ENCODE measurements at regions not wholly inside any gene's neighbourhood (a gene's known extent, or its start where the extent isn't known, plus 50 kb on each side); places are given as distances from the start of the nearest gene placed in this dataset.

GRCh38 chr3:189500798-189501495 is 130.2 kb upstream of the TP63 start:
- H3K27ac ChIP-seq (ENCODE audit: low read length) = no peak overlapping the region
- H3K9me3 ChIP-seq (ENCODE audit: low read length) = no peaks in the 10 kb centered on the region
- H3K4me2 ChIP-seq (ENCODE audit: low read length) = no peak overlapping the region
- H2AFZ ChIP-seq (ENCODE audit: low read depth, low read length) = no peak overlapping the region
- no peak for TF ChIP-seq MXI1 (conservative IDR thresholded peaks at IDR 0.05; ENCODE audit: poor library complexity, severe bottlenecking)
- TF ChIP-seq TAF1 (IDR thresholded peaks at IDR 0.05; ENCODE audit: low read depth) = no peak
- no peak for TF ChIP-seq CTCF (IDR thresholded peaks at IDR 0.05; ENCODE audit: poor library complexity, severe bottlenecking)
- TF ChIP-seq EP300 (conservative IDR thresholded peaks at IDR 0.05; ENCODE audit: poor library complexity, severe bottlenecking) = no peak
- TF ChIP-seq RAD21 (conservative IDR thresholded peaks at IDR 0.05) = no peak
- TF ChIP-seq EZH2 (IDR thresholded peaks at IDR 0.05; ENCODE audit: borderline replicate concordance, insufficient read depth, low read length, poor library complexity, severe bottlenecking) = no peak
- TF ChIP-seq POLR2AphosphoS5 (IDR thresholded peaks at IDR 0.05) = no peak
- no peak for TF ChIP-seq REST (IDR thresholded peaks at IDR 0.05; ENCODE audit: borderline replicate concordance)
- TF ChIP-seq SMC3 (conservative IDR thresholded peaks at IDR 0.05; ENCODE audit: poor library complexity) = no peak
- no peaks in the 10 kb centered on the region for H4K20me1 ChIP-seq (ENCODE audit: insufficient read depth)
- no peak overlapping the region for H3K4me3 ChIP-seq (ENCODE audit: low read length)
- H3K27me3 ChIP-seq (ENCODE audit: insufficient read depth, low read depth, low read length) = no peaks in the 10 kb centered on the region
- no peak overlapping the region for H3K9ac ChIP-seq (ENCODE audit: low read length)
- no peaks in the 10 kb centered on the region for H3K9me2 ChIP-seq (ENCODE audit: insufficient read depth, low read length)
- H3K36me3 ChIP-seq (ENCODE audit: insufficient read depth, low read length) = no peaks in the 10 kb centered on the region
- H3F3A ChIP-seq (ENCODE audit: insufficient read depth, low read length, poor library complexity, severe bottlenecking) = no peaks in the 10 kb centered on the region
- H3K79me2 ChIP-seq (replicated peaks; ENCODE audit: insufficient read depth, low read length) = no peaks in the 10 kb centered on the region

DNA sequence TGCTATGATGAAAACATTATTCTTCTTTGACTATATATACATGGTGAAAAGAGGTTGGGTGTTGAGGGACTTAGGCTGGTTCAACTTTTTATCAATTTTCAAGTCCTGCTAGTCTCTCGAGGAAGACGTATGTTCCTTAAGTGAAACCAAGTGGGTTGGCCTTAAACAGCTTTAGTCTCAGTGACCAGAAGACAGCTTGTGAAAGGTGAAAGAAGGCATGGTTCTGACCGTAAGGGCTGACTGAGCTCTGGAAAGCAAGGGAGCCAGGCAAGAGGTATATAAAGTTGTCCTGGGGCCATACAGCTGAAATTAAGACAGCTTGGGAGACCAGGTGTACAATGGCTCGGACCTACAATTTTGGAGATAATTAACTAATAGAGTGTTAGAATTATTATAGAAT is 128.9 kb upstream of the TP63 start:
- H3F3A ChIP-seq (ENCODE audit: insufficient read depth, low read length, poor library complexity, severe bottlenecking) = no peaks in the 10 kb centered on the region
- no peaks in the 10 kb centered on the region for H3K27me3 ChIP-seq (ENCODE audit: insufficient read depth, low read depth, low read length)
- H3K9me2 ChIP-seq (ENCODE audit: insufficient read depth, low read length) = no peaks in the 10 kb centered on the region
- no peak overlapping the region for H3K4me2 ChIP-seq (ENCODE audit: low read length)
- TF ChIP-seq RAD21 (conservative IDR thresholded peaks at IDR 0.05) = no peak
- TF ChIP-seq SMC3 (conservative IDR thresholded peaks at IDR 0.05; ENCODE audit: poor library complexity) = no peak
- no peak for TF ChIP-seq POLR2AphosphoS5 (IDR thresholded peaks at IDR 0.05)
- no peak for TF ChIP-seq REST (IDR thresholded peaks at IDR 0.05; ENCODE audit: borderline replicate concordance)
- no peak for TF ChIP-seq EZH2 (IDR thresholded peaks at IDR 0.05; ENCODE audit: borderline replicate concordance, insufficient read depth, low read length, poor library complexity, severe bottlenecking)
- TF ChIP-seq MXI1 (conservative IDR thresholded peaks at IDR 0.05; ENCODE audit: poor library complexity, severe bottlenecking) = no peak
- H3K79me2 ChIP-seq (replicated peaks; ENCODE audit: insufficient read depth, low read length) = no peaks in the 10 kb centered on the region
- H3K27ac ChIP-seq (ENCODE audit: low read length) = no peak overlapping the region
- H2AFZ ChIP-seq (ENCODE audit: low read depth, low read length) = no peak overlapping the region
- no peaks in the 10 kb centered on the region for H3K36me3 ChIP-seq (ENCODE audit: insufficient read depth, low read length)
- no peak overlapping the region for H3K9ac ChIP-seq (ENCODE audit: low read length)
- no peak overlapping the region for H3K4me3 ChIP-seq (ENCODE audit: low read length)
- H4K20me1 ChIP-seq (ENCODE audit: insufficient read depth) = no peaks in the 10 kb centered on the region
- no peaks in the 10 kb centered on the region for H3K9me3 ChIP-seq (ENCODE audit: low read length)
